Endothelial cell of umbilical vein (primary cell): ENCODE measurements at regions not wholly inside any gene's neighbourhood (a gene's known extent, or its start where the extent isn't known, plus 50 kb on each side); places are given as distances from the start of the nearest gene placed in this dataset.
"Not testable (repeated sequence)": the region's sequence is repeated elsewhere in the genome, so short reads cannot be mapped to it uniquely, and the experiment has no call there.

Source experiments
- BruUV-seq: library from RNA; stranded (reverse); fragments of 400-500 nt; replicated peaks from 2 replicates; lab custom pipeline; 2021; lab: Mats Ljungman, UMichigan
- CTCF ChIA-PET: fragments of 300-600, 350-600 bp; sonication (Branson Sonifier 250); formaldehyde crosslinking; loops from one replicate; lab custom pipeline; 2021; ENCODE audit warnings: antibody characterized with exemption, inconsistent platforms; lab: Charles Lee
- POLR2A ChIA-PET: fragments of 300-600, 350-600 bp; sonication (Branson Sonifier 250); formaldehyde crosslinking; loops from one replicate; lab custom pipeline; 2021; ENCODE audit warnings: antibody characterized with exemption, inconsistent platforms; lab: Charles Lee
- DNase-seq: peaks from one replicate; pipeline ENCODE4 v3.0.0-alpha.2; 2011; ENCODE audit warnings: low read depth, low spot score
- FAIRE-seq: peaks from 2 replicates; lab custom pipeline; 2011; peaks lifted over from hg19 to GRCh38; lab: Jason Lieb, UNC
- H2AFZ ChIP-seq: 2 replicates; pipeline ENCODE4 v1.6.0; 2012; ENCODE audit warnings: low read depth, low read length, control low read depth, inconsistent platforms
- H3K27ac ChIP-seq: 2 replicates; pipeline ENCODE4 v1.5.1; 2011; ENCODE audit warnings: low read depth, mild to moderate bottlenecking, control low read depth, low read length, moderate library complexity; ENCODE audit not compliant: insufficient read depth
- H3K27me3 ChIP-seq, 2 experiments: 2 replicates each; pipeline versions ENCODE4 v1.6.0 to v1.6.1; 2011; ENCODE audit warnings: low read length in 2 of 2, mixed read lengths in 1 of 2; ENCODE audit not compliant: control insufficient read depth in 2 of 2, insufficient read depth in 2 of 2
- H3K36me3 ChIP-seq, 2 experiments: 2 replicates in 1 of 2; 3 replicates in 1 of 2; pipeline ENCODE4 v1.5.1; 2011; ENCODE audit warnings: low read length in 2 of 2, mild to moderate bottlenecking in 1 of 2, moderate library complexity in 1 of 2; ENCODE audit not compliant: control insufficient read depth in 2 of 2, insufficient read depth in 2 of 2; ENCODE audit errors: extremely low read depth in 1 of 2
- H3K4me1 ChIP-seq: 3 replicates; pipeline ENCODE4 v1.5.1; 2011; ENCODE audit warnings: mild to moderate bottlenecking, low read length; ENCODE audit not compliant: control insufficient read depth, insufficient read depth; ENCODE audit errors: extremely low read depth
- H3K4me2 ChIP-seq: 2 replicates; pipeline ENCODE4 v1.6.1; 2011; ENCODE audit warnings: low read length, control low read depth, mixed read lengths; ENCODE audit not compliant: insufficient read depth
- H3K4me3 ChIP-seq, 3 experiments: fragments of 200-600 bp in 1 of 3; sonication (generic), shearing (Covaris generic) in 1 of 3; replicated peaks in 1 of 3; 2 replicates each; pipeline ENCODE4 v1.5.1; 2011 to 2016; ENCODE audit warnings: control low read depth in 3 of 3, low read length in 3 of 3, mild to moderate bottlenecking in 2 of 3, inconsistent platforms in 1 of 3, low read depth in 1 of 3, moderate library complexity in 1 of 3; ENCODE audit not compliant: insufficient read depth in 1 of 3
- H3K79me2 ChIP-seq: 2 replicates; pipeline ENCODE4 v1.6.0; 2012; ENCODE audit warnings: low read length, inconsistent platforms; ENCODE audit not compliant: control insufficient read depth, insufficient read depth
- H3K9ac ChIP-seq: replicated peaks from 2 replicates; pipeline ENCODE3; 2011; ENCODE audit warnings: low read length, control low read depth; ENCODE audit not compliant: insufficient read depth; ENCODE audit errors: extremely low read depth
- H3K9me1 ChIP-seq: replicated peaks from 3 replicates; pipeline ENCODE4 v1.6.0; 2011; ENCODE audit warnings: mild to moderate bottlenecking, low read length; ENCODE audit not compliant: control insufficient read depth, insufficient read depth; ENCODE audit errors: extremely low read depth
- H3K9me3 ChIP-seq: replicated peaks from 2 replicates; pipeline ENCODE4 v1.5.1; 2012; ENCODE audit warnings: low read length, inconsistent platforms; ENCODE audit not compliant: control insufficient read depth, insufficient read depth
- H4K20me1 ChIP-seq: replicated peaks from 2 replicates; pipeline ENCODE3; 2011; ENCODE audit warnings: mild to moderate bottlenecking, low read length; ENCODE audit not compliant: control insufficient read depth, insufficient read depth; ENCODE audit errors: extremely low read depth
- FOS ChIP-seq: IDR thresholded peaks from 2 replicates; pipeline ENCODE4 v1.6.1; 2011; ENCODE audit warnings: mild to moderate bottlenecking, low read length, moderate library complexity, borderline replicate concordance; ENCODE audit not compliant: insufficient read depth
- GATA2 ChIP-seq: IDR thresholded peaks from 2 replicates; pipeline ENCODE4 v1.7.0; 2011; ENCODE audit warnings: low read depth, mild to moderate bottlenecking, moderate library complexity, mixed read lengths, low read length; ENCODE audit not compliant: insufficient read length, insufficient read depth
- POLR2A ChIP-seq: IDR thresholded peaks from 2 replicates; pipeline ENCODE4 v1.6.1; 2012; ENCODE audit warnings: low read depth, mild to moderate bottlenecking, control low read depth, low read length
- POLR2AphosphoS5 ChIP-seq: IDR thresholded peaks from 2 replicates; pipeline ENCODE4 v1.6.1; 2012; ENCODE audit warnings: low read depth, mild to moderate bottlenecking, control low read depth, low read length, moderate library complexity; ENCODE audit not compliant: insufficient read depth
- dilution Hi-C: fragments of 300-500 bp; cut with MboI; formaldehyde crosslinking; loops from one replicate; pipeline ENCODE4 v1.15.0; 2019; ENCODE audit warnings: low sequenced_read_pairs; ENCODE audit not compliant: extremely low pct_ligation_motif_present
- intact Hi-C: fragments of 100-400 bp; cut with micrococcal nuclease; formaldehyde crosslinking; loops from one replicate; pipeline ENCODE4 v1.10.0; 2022

DNA sequence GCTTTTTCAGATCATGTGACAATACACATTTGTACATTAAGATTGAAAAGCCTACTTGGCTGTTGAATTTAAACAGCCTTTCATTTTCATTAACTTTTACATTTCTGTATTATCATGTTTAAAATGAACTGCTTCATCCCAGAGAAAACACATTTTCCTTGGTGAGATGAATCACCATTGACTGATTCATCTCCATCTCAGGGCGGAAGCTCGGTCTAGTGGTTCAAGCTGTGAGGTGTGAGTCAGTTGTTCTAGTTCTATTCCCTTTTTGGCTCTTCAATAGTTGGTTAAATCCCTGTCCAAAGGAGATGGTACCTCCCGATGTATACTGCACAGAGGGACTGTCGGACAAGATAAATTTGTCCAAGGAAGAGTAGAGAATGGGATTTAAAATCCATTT lies 189.7 kb downstream of the ADCYAP1 start:
- Histone ChIP-seq H3K4me2 (no peak overlapping the region), H4K20me1 (no peaks in the 10 kb centered on the region), H3K4me1 (no peaks in the 10 kb centered on the region), H3K36me3 (no peaks in the 10 kb centered on the region), H3K9ac (no peak overlapping the region), H3K9me1 (no peaks in the 10 kb centered on the region), H2AFZ (no peak overlapping the region), H3K27ac (no peak overlapping the region), H3K79me2 (no peaks in the 10 kb centered on the region), H3K4me3 (no peak overlapping the region), H3K9me3 (no peaks in the 10 kb centered on the region), H3K27me3 (no peaks in the 10 kb centered on the region)
- FAIRE-seq, result no peak
- BruUV-seq, result no TSS peak
- DNase-seq, result no peak
- POLR2A ChIA-PET, result no interaction called here
- CTCF ChIA-PET, result interaction anchor here (0.6 kb wide), 1 partner anchor 133 kb away, joined by 3 read pairs; no protein-coding TSS in a partner anchor
- peak; percentile 80 for TF ChIP-seq FOS
- TF ChIP-seq POLR2A, result no peak
- TF ChIP-seq POLR2AphosphoS5, result no peak
- TF ChIP-seq GATA2, result no peak
- intact Hi-C loops, result no loop called here
- dilution Hi-C loops, result no loop called here

DNA sequence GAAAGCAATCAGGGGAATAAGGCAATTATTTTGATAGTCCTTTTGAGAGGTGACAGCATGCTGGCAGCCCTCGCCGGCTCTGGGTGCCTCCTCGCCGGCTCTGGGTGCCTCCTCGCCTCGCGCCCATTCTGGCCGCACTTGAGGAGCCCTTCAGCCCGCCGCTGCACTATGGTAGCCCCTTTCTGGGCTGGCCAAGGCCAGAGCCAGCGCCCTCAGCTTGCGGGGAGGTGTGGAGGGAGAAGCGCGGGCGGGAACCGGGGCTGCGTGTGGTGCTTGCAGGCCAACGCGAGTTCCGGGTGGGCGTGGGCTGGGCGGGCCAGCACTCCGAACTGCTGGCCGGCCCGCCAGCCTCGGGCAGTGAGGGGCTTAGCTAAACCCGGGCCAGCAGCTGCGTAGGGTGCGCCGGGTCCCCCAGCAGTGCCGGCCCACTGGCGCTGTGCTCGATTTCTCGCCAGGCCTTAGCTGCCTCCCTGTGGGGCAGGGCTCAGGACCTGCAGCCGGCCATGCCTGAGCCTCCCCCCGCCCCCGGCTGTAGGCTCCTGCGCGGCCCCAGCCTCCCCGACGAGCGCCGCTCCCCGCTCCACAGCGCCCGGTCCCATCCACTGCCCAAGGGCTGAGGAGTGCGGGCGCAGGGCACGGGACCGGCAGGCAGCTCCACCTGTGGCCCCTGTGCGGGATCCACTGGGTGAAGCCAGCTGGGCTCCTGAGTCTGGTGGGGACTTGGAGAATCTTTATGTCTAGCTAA lies 193.5 kb downstream of the ADCYAP1 start:
- BruUV-seq, DNase-seq, H3K9ac ChIP-seq, CTCF ChIA-PET, H3K4me1 ChIP-seq, POLR2A ChIA-PET, H4K20me1 ChIP-seq, intact Hi-C loops, FAIRE-seq, H3K9me1 ChIP-seq, H3K4me2 ChIP-seq, H3K9me3 ChIP-seq, H3K79me2 ChIP-seq, H3K4me3 ChIP-seq, H3K27ac ChIP-seq, H3K27me3 ChIP-seq, dilution Hi-C loops, H3K36me3 ChIP-seq, H2AFZ ChIP-seq: not testable (repeated sequence)
